GM12878 (cell line): ENCODE measurements at regions not wholly inside any gene's neighbourhood (a gene's known extent, or its start where the extent isn't known, plus 50 kb on each side); places are given as distances from the start of the nearest gene placed in this dataset.

Experiments used
- ATAC-seq: fragments of 200-7000 bp; cut with Tn5 transposase; 3 replicates; pipeline ENCODE4 v1.9.1; 2020; ENCODE audit warnings: mild to moderate bottlenecking, moderate library complexity
- BruUV-seq: library from RNA; stranded (reverse); fragments of 400-500 nt; replicated peaks from 2 replicates; lab custom pipeline; 2021; lab: Mats Ljungman, UMichigan
- CTCF ChIA-PET: fragments of 300-600 bp; sonication (Branson Sonifier 250); formaldehyde crosslinking; extraction: SDS; loops from one replicate; lab custom pipeline; 2021; ENCODE audit warnings: inconsistent platforms; lab: Yijun Ruan, JAX
- POLR2A ChIA-PET: fragments of 350-600 bp; formaldehyde crosslinking; extraction: SDS; loops from one replicate; lab custom pipeline; 2021; ENCODE audit warnings: inconsistent platforms; lab: Charles Lee
- RAD21 ChIA-PET: fragments of 300-600 bp; sonication (Branson Sonifier 250); formaldehyde crosslinking; loops from one replicate; lab custom pipeline; 2023; ENCODE audit warnings: antibody characterized with exemption; ENCODE audit not compliant: unreplicated experiment; lab: Charles Lee
- SMC1A ChIA-PET: fragments of 300-600 bp; sonication (Branson Sonifier 250); formaldehyde crosslinking; loops from one replicate; lab custom pipeline; 2023; ENCODE audit not compliant: unreplicated experiment, uncharacterized antibody; lab: Charles Lee
- DNase-seq: peaks from one replicate; pipeline ENCODE4 v3.0.0-alpha.2; 2011; ENCODE audit warnings: low read depth, low spot score
- FAIRE-seq: peaks from 3 replicates; lab custom pipeline; 2011; peaks lifted over from hg19 to GRCh38; lab: Jason Lieb, UNC
- H2AFZ ChIP-seq: 2 replicates; pipeline ENCODE4 v1.6.0; 2011; ENCODE audit warnings: low read depth, low read length, control low read depth; ENCODE audit not compliant: control insufficient read depth
- H3K27ac ChIP-seq: 2 replicates; pipeline ENCODE4 v1.5.1; 2011; ENCODE audit warnings: control low read depth; ENCODE audit not compliant: control insufficient read depth, insufficient read depth
- H3K27me3 ChIP-seq, 2 experiments: replicated peaks in 1 of 2; 2 replicates each; pipeline versions ENCODE4 v1.6.0 to v1.6.1; 2011; ENCODE audit warnings: low read length in 1 of 2; ENCODE audit not compliant: control insufficient read depth in 2 of 2, insufficient read depth in 2 of 2
- H3K36me3 ChIP-seq, 2 experiments: 2 replicates each; pipeline ENCODE4 v1.5.1; 2011; ENCODE audit warnings: low read length in 1 of 2; ENCODE audit not compliant: control insufficient read depth in 2 of 2, insufficient read depth in 2 of 2
- H3K4me1 ChIP-seq: 2 replicates; pipeline ENCODE4 v1.6.1; 2011; ENCODE audit warnings: mild to moderate bottlenecking, low read length, moderate library complexity, mixed read lengths; ENCODE audit not compliant: control insufficient read depth, insufficient read depth
- H3K4me2 ChIP-seq: 2 replicates; pipeline ENCODE4 v1.6.0; 2011; ENCODE audit warnings: control low read depth; ENCODE audit not compliant: control insufficient read depth, insufficient read depth
- H3K4me3 ChIP-seq: fragments of 200-600 bp; sonication (generic); 2 replicates; pipeline ENCODE4 v1.5.1; 2016
- H3K79me2 ChIP-seq: 2 replicates; pipeline ENCODE4 v1.6.0; 2011; ENCODE audit warnings: low read length; ENCODE audit not compliant: control insufficient read depth, insufficient read depth
- H3K9ac ChIP-seq: 2 replicates; pipeline ENCODE4 v1.8.0; 2011; ENCODE audit warnings: low read length, control low read depth, mixed read lengths; ENCODE audit not compliant: control insufficient read depth, insufficient read depth
- H3K9me3 ChIP-seq: replicated peaks from 3 replicates; pipeline ENCODE4 v1.5.1; 2011; ENCODE audit warnings: mild to moderate bottlenecking, low read length; ENCODE audit not compliant: control insufficient read depth, insufficient read depth
- H4K20me1 ChIP-seq: 2 replicates; pipeline ENCODE4 v1.6.0; 2011; ENCODE audit not compliant: control insufficient read depth, insufficient read depth
- CBFB ChIP-seq: IDR thresholded peaks from 2 replicates; pipeline ENCODE4 v1.6.1; 2016; ENCODE audit warnings: antibody characterized with exemption, low read depth
- MTA3 ChIP-seq: IDR thresholded peaks from 2 replicates; pipeline ENCODE4 v1.6.1; 2012; ENCODE audit warnings: low read length, inconsistent platforms, borderline replicate concordance
- POU2F2 ChIP-seq: IDR thresholded peaks from 3 replicates; pipeline ENCODE4 v1.6.1; 2011; ENCODE audit warnings: low read depth, mild to moderate bottlenecking, low read length, borderline replicate concordance
- SMAD5 ChIP-seq: IDR thresholded peaks from 2 replicates; pipeline ENCODE4 v1.6.1; 2016; ENCODE audit warnings: antibody characterized with exemption, low read depth
- STAT3 ChIP-seq: IDR thresholded peaks from 2 replicates; pipeline ENCODE4 v1.6.1; 2011; ENCODE audit warnings: low read depth, low read length, improper control_type of control experiment
- WGBS: methylation state at CpG from one replicate; pipeline ENCODE4 v1.1.6; 2016; ENCODE audit warnings: low lambda C conversion rate; ENCODE audit not compliant: insufficient replicate concordance, insufficient coverage; ENCODE audit errors: missing lambda C conversion rate; 5-methylcytosine and 5-hydroxymethylcytosine counted together
- in situ Hi-C: fragments of 300-500 bp; cut with MboI; formaldehyde crosslinking; loops from 9 replicates; pipeline ENCODE4 v1.14.3; 2018; ENCODE audit warnings: mixed read lengths
- intact Hi-C: fragments of 100-400 bp; cut with micrococcal nuclease; formaldehyde crosslinking; loops from one replicate; pipeline ENCODE4 v1.14.2; 2022; ENCODE audit not compliant: unreplicated experiment

- Histone ChIP-seq H3K9me3 (no peaks in the 10 kb centered on the region; the same call in 2 of the 3 replicates), H3K27me3 (no peaks in the 10 kb centered on the region), H3K36me3 (no peaks in the 10 kb centered on the region), H3K79me2 (no peaks in the 10 kb centered on the region), H4K20me1 (no peaks in the 10 kb centered on the region), H2AFZ (no peak overlapping the region), H3K27ac (no peak overlapping the region), H3K9ac (no peak overlapping the region), H3K4me1 (no peaks in the 10 kb centered on the region), H3K4me3 (no peak overlapping the region), H3K4me2 (no peak overlapping the region)
- no peak for ATAC-seq
- intact Hi-C loops: no loop called here
- no peak for FAIRE-seq
- CTCF ChIA-PET: no interaction called here
- WGBS: 5% methylated on average over 4 of the region's 4 CpGs
- POLR2A ChIA-PET: no interaction called here
- SMC1A ChIA-PET: no interaction called here
- BruUV-seq: no TSS peak
- DNase-seq: no peak
- TF ChIP-seq MTA3 (no peak), STAT3 (no peak)
- RAD21 ChIA-PET: no interaction called here
- in situ Hi-C loops: no loop called here
Observed at GRCh38 chr5:3678801-3679200, 83.2 kb downstream of the IRX1 start.

- 33% methylated on average over 5 of the region's 5 CpGs for WGBS
- Histone ChIP-seq H4K20me1 (no peaks in the 10 kb centered on the region), H3K4me2 (no peak overlapping the region), H3K27ac (no peak overlapping the region), H3K4me1 (no peaks in the 10 kb centered on the region), H3K27me3 (no peaks in the 10 kb centered on the region), H3K9ac (no peak overlapping the region), H3K36me3 (no peaks in the 10 kb centered on the region), H3K79me2 (no peaks in the 10 kb centered on the region), H2AFZ (no peak overlapping the region), H3K4me3 (no peak overlapping the region), H3K9me3 (no peaks in the 10 kb centered on the region; the same call in 2 of the 3 replicates)
- RAD21 ChIA-PET: no interaction called here
- FAIRE-seq (no peak), ATAC-seq (no peak), DNase-seq (no peak)
- SMC1A ChIA-PET: no interaction called here
- intact Hi-C loops (no loop called here), in situ Hi-C loops (no loop called here)
- no peak for TF ChIP-seq POU2F2
- no peak for TF ChIP-seq SMAD5
- no peak for TF ChIP-seq CBFB
- no TSS peak for BruUV-seq
- POLR2A ChIA-PET: no interaction called here
- CTCF ChIA-PET: no interaction called here
Observed at GRCh38 chr5:3680821-3681220, 85.2 kb downstream of the IRX1 start.
